GM10266 (cell line): ENCODE measurements at regions not wholly inside any gene's neighbourhood (a gene's known extent, or its start where the extent isn't known, plus 50 kb on each side); places are given as distances from the start of the nearest gene placed in this dataset.
A peak's percentile ranks its signal among the peaks of the same experiment; 100 is the strongest.

ENCODE experiments used
- DNase-seq: peaks from one replicate; pipeline ENCODE4 v3.0.0; 2012; ENCODE audit errors: extremely low spot score
- CTCF ChIP-seq: IDR thresholded peaks from 2 replicates; pipeline ENCODE4 v1.5.1; 2012; ENCODE audit warnings: mild to moderate bottlenecking, low read depth; ENCODE audit not compliant: control insufficient read depth, insufficient read depth; ENCODE audit errors: missing control alignments

GRCh38 chr12:45611495-45611894 lies 118.0 kb upstream of the ARID2 start:
- peak; percentile 18 for DNase-seq
- no peak for TF ChIP-seq CTCF

- no peak for TF ChIP-seq CTCF
These were observed 117.3 kb upstream of the ARID2 start for GRCh38 chr12:45612044-45612794.

GRCh38 chr12:45613296-45613695 lies 116.2 kb upstream of the ARID2 start:
- no peak for TF ChIP-seq CTCF

More at GRCh38 chr12:45612044-45612794, 117.3 kb upstream of the ARID2 start:
- DNase-seq: no peak

GRCh38 chr12:45613855-45614254 lies 115.7 kb upstream of the ARID2 start:
- no peak for DNase-seq
- no peak for TF ChIP-seq CTCF

More at GRCh38 chr12:45613296-45613695, 116.2 kb upstream of the ARID2 start:
- no peak for DNase-seq

DNA sequence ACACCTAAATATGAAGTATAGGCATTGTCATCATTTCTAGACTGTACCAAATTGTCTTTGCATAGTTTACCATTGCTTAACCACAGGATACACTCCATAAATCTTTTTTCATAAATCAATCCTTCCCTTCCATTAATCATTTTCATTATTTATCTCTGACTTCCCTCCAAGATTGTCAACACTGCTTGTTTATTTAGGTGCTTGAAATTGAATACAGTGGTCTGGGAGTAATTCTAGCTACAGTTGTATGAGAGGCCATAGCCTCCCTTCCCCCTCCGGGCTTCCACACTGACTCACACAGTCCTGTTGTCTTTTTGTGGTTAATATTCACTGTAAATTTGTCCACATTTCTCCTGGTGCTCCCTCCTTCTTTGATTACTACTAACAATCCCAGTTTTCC lies 114.2 kb upstream of the ARID2 start:
- no peak for DNase-seq
- no peak for TF ChIP-seq CTCF

GRCh38 chr12:45619736-45620135 lies 109.8 kb upstream of the ARID2 start:
- no peak for TF ChIP-seq CTCF
- no peak for DNase-seq

DNA sequence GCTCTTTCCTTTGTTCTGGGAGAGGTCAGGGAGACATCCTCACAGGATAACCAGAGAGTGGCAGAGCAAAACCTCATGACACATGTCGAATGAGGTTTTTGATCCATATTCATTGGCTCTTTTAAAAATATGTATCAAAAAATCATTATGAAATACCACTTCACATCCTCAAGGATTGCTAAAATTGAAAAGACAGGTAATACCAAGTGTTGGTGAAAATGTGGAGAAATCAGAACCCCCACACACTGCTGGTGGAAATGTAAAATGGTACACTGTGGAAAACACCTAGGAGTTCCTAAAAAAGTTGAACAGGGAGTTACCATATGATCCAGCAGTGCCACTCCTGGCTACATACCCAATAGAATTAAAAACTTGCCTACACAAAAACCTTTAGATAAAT lies 107.8 kb upstream of the ARID2 start:
- TF ChIP-seq CTCF: no peak
- DNase-seq: no peak
